ENCODE measurements at regions not wholly inside any gene's neighbourhood (a gene's known extent, or its start where the extent isn't known, plus 50 kb on each side); places are given as distances from the start of the nearest gene placed in this dataset.

- no peaks in the 10 kb centered on the region for H3K36me3 ChIP-seq (ENCODE audit: control insufficient read depth, insufficient read depth, low read length)
- H2AFZ ChIP-seq (ENCODE audit: low read depth, low read length): no peak overlapping the region
- no TSS peak for BruUV-seq (replicated peaks)
- 0% methylated on average over 1 of the region's 1 CpG for WGBS (ENCODE audit: insufficient coverage, low coverage, missing lambda C conversion rate)
- DNase-seq (ENCODE audit: extremely low read depth in 1 of 4, low spot score in 3 of 4) (peak in 1 of 4 experiments; percentile 15), ATAC-seq (no peak), FAIRE-seq (no peak)
- H3K4me1 ChIP-seq (replicated peaks in 1 of 2; ENCODE audit: control insufficient read depth in 2 of 2, insufficient read depth in 2 of 2, low read length in 2 of 2): no peaks in the 10 kb centered on the region
- intact Hi-C loops (cut with micrococcal nuclease) (no loop called here), in situ Hi-C loops (cut with MboI) (no loop called here)
- H3K9me1 ChIP-seq (ENCODE audit: control insufficient read depth, insufficient read depth, low read length): no peaks in the 10 kb centered on the region
- no peaks in the 10 kb centered on the region for H4K20me1 ChIP-seq (replicated peaks; ENCODE audit: control insufficient read depth, insufficient read depth, low read length)
- no peak overlapping the region for H3K4me2 ChIP-seq (ENCODE audit: insufficient read depth, low read length)
- H3K27me3 ChIP-seq (ENCODE audit: control insufficient read depth in 2 of 2, insufficient read depth in 2 of 2, low read length in 2 of 2): no peaks in the 10 kb centered on the region
- H3K27ac ChIP-seq (ENCODE audit: extremely low read depth, low read depth, low read length): no peak overlapping the region; the same call in 2 of the 3 replicates
- H3K79me2 ChIP-seq (ENCODE audit: control insufficient read depth, insufficient read depth, low read length): no peaks in the 10 kb centered on the region
- H3K9ac ChIP-seq (ENCODE audit: insufficient read depth in 1 of 2, low read depth in 2 of 2, low read length in 2 of 2): no peak overlapping the region
- POLR2A ChIA-PET: no interaction called here
- no peak overlapping the region for H3K4me3 ChIP-seq
- H3K9me3 ChIP-seq (replicated peaks; ENCODE audit: control insufficient read depth, insufficient read depth, low read depth, low read length): no peaks in the 10 kb centered on the region
- CTCF ChIA-PET (ENCODE audit: low intra/inter-chr PET ratio): no interaction called here
- TF ChIP-seq NFIC (IDR thresholded peaks at IDR 0.05) (peak; percentile 20; the same call in 1 of the 2 replicates), ZNF655 (CRISPR knock-in tag; IDR thresholded peaks at IDR 0.05) (no peak), L3MBTL2 (IDR thresholded peaks at IDR 0.05) (no peak), LCOR (CRISPR knock-in tag; IDR thresholded peaks at IDR 0.05) (no peak), MAFG (tag; conservative IDR thresholded peaks at IDR 0.05) (peak; percentile 48; the same call in 1 of the 2 replicates), BACH1 (tag; IDR thresholded peaks at IDR 0.05) (peak; percentile 24; the same call in 1 of the 2 replicates), ZNF274 (IDR thresholded peaks at IDR 0.05; ENCODE audit: borderline replicate concordance, low read depth, low read length) (no peak), MLX (CRISPR knock-in tag; conservative IDR thresholded peaks at IDR 0.05) (no peak), PHB2 (IDR thresholded peaks at IDR 0.05; ENCODE audit: low read depth) (no peak), CBX3 (IDR thresholded peaks at IDR 0.05; ENCODE audit: borderline replicate concordance in 1 of 2, low read length in 2 of 2) (no peak), SMAD2 (IDR thresholded peaks at IDR 0.05; ENCODE audit: low read depth, low read length) (no peak), BRCA1 (IDR thresholded peaks at IDR 0.05) (no peak), BRCA1 (CRISPR knock-in tag; IDR thresholded peaks at IDR 0.05) (no peak), ZNF77 (CRISPR knock-in tag; IDR thresholded peaks at IDR 0.05) (no peak), CBFA2T3 (IDR thresholded peaks at IDR 0.05) (no peak), RBFOX2 (IDR thresholded peaks at IDR 0.05; ENCODE audit: low read depth, low read length) (no peak), FOSL1 (tag; conservative IDR thresholded peaks at IDR 0.05) (peak; percentile 62), FUS (optimal IDR thresholded peaks at IDR 0.05; ENCODE audit: low read depth, low read length) (no peak), ATF3 (IDR thresholded peaks at IDR 0.05) (peak; percentile 41), ATF3 (CRISPR knock-in tag; conservative IDR thresholded peaks at IDR 0.05) (no peak), POLR3A (IDR thresholded peaks at IDR 0.05; ENCODE audit: borderline replicate concordance, extremely low read depth, insufficient read depth, insufficient read length) (no peak), NCOA6 (IDR thresholded peaks at IDR 0.05) (no peak), SIRT6 (IDR thresholded peaks at IDR 0.05; ENCODE audit: low read depth, low read length) (no peak), BCL6 (CRISPR knock-in tag; IDR thresholded peaks at IDR 0.05) (no peak)
Measured at GRCh38 chr1:194975913-194976312, 1632.3 kb downstream of the KCNT2 start.

All from K562 (cell line).